ENCODE measurements at regions not wholly inside any gene's neighbourhood (a gene's known extent, or its start where the extent isn't known, plus 50 kb on each side); places are given as distances from the start of the nearest gene placed in this dataset.
"Not testable (repeated sequence)": the region's sequence is repeated elsewhere in the genome, so short reads cannot be mapped to it uniquely, and the experiment has no call there.

DNA sequence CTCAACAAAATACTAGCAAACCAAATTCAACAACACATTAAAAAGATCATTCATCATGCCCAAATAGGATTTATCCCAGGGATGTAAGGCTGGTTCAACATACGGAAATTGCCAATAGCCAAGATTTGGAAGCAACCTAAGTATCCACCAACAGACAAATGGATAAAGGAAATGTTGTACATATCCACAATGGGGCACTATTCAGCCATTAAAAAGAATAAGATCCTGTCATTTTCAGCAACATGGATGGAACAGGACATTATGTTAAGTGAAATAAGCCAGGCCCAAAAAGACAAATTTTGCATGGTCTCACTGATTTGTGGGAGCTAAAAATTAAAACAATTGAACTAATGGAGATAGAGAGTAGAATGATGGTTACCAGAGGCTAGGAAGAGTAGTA lies 82.0 kb upstream of the FAM241A start:
- H3K36me3 Mint-ChIP-seq = no peaks in the 10 kb centered on the region
- ATAC-seq (no peak), DNase-seq (no peak)
- H3K27ac Mint-ChIP-seq = no peak overlapping the region
- H3K4me1 Mint-ChIP-seq = no peaks in the 10 kb centered on the region
- peaks cover 20% of the 10 kb centered on the region for H3K27me3 Mint-ChIP-seq
- no peaks in the 10 kb centered on the region for H3K9me3 Mint-ChIP-seq (ENCODE audit: low read depth)
- CTCF ChIA-PET = interaction anchor here (1.3 kb wide), 1 partner anchor 19 kb away, joined by 3 read pairs; no protein-coding TSS in a partner anchor
- H3K4me3 Mint-ChIP-seq = no peak overlapping the region

GRCh38 chr4:112069110-112069509 lies 76.1 kb upstream of the FAM241A start:
- Mint-ChIP-seq H3K9me3 (ENCODE audit: low read depth) (no peaks in the 10 kb centered on the region), H3K27ac (no peak overlapping the region), H3K4me3 (no peak overlapping the region), H3K4me1 (no peaks in the 10 kb centered on the region), H3K27me3 (peaks cover 52% of the 10 kb centered on the region), H3K36me3 (no peaks in the 10 kb centered on the region)
- DNase-seq (no peak), ATAC-seq (no peak)
- CTCF ChIA-PET = no interaction called here

- ATAC-seq = no peak
- Mint-ChIP-seq H3K4me1 (no peaks in the 10 kb centered on the region), H3K27ac (no peak overlapping the region), H3K9me3 (ENCODE audit: low read depth) (no peaks in the 10 kb centered on the region), H3K4me3 (no peak overlapping the region), H3K36me3 (no peaks in the 10 kb centered on the region), H3K27me3 (peaks cover 39% of the 10 kb centered on the region)
- DNase-seq = no peak
- CTCF ChIA-PET = interaction anchor here (1.3 to 1.4 kb wide), 2 partner anchors 164 to 194 kb away, joined by 3 read pairs; no protein-coding TSS in a partner anchor
Observed at GRCh38 chr4:112073181-112073580, 72.1 kb upstream of the FAM241A start.

GRCh38 chr4:112075129-112075753 lies 70.0 kb upstream of the FAM241A start:
- H3K4me3 Mint-ChIP-seq = no peak overlapping the region
- H3K4me1 Mint-ChIP-seq = no peaks in the 10 kb centered on the region
- peak; percentile 67 for ATAC-seq
- H3K27me3 Mint-ChIP-seq = peaks cover 29% of the 10 kb centered on the region
- no peaks in the 10 kb centered on the region for H3K36me3 Mint-ChIP-seq
- DNase-seq = no peak
- no peaks in the 10 kb centered on the region for H3K9me3 Mint-ChIP-seq (ENCODE audit: low read depth)
- no peak overlapping the region for H3K27ac Mint-ChIP-seq
- CTCF ChIA-PET = interaction anchor here (1.0 to 1.3 kb wide), 2 partner anchors 34 to 449 kb away, joined by 3 to 4 read pairs; no protein-coding TSS in a partner anchor

DNA sequence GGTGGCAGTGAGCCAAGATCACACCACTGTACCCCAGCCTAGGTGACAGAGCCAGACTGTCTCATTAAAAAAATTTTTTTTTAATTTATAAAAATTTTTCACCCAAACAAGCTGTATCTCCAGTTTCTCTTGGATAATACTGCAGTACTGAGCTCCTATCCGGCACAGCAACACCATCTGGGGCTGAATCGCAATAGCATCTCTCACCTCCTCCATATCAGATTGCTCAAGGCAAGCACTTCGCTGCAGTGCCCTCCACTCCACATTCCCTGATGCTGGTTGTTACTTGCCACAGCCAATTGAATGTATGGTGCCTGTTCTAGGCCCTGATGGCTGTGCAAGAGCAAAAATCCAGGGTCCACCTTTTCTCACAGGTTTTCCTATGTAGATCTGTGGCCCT lies 69.3 kb upstream of the FAM241A start:
- ATAC-seq = no peak
- CTCF ChIA-PET = interaction anchor here (1.0 to 1.3 kb wide), 2 partner anchors 33 to 449 kb away, joined by 3 to 4 read pairs; no protein-coding TSS in a partner anchor
- no peak for DNase-seq
- Mint-ChIP-seq H3K9me3 (ENCODE audit: low read depth) (no peaks in the 10 kb centered on the region), H3K4me1 (no peaks in the 10 kb centered on the region), H3K4me3 (no peak overlapping the region), H3K27ac (no peak overlapping the region), H3K27me3 (peaks cover 30% of the 10 kb centered on the region), H3K36me3 (no peaks in the 10 kb centered on the region)

DNA sequence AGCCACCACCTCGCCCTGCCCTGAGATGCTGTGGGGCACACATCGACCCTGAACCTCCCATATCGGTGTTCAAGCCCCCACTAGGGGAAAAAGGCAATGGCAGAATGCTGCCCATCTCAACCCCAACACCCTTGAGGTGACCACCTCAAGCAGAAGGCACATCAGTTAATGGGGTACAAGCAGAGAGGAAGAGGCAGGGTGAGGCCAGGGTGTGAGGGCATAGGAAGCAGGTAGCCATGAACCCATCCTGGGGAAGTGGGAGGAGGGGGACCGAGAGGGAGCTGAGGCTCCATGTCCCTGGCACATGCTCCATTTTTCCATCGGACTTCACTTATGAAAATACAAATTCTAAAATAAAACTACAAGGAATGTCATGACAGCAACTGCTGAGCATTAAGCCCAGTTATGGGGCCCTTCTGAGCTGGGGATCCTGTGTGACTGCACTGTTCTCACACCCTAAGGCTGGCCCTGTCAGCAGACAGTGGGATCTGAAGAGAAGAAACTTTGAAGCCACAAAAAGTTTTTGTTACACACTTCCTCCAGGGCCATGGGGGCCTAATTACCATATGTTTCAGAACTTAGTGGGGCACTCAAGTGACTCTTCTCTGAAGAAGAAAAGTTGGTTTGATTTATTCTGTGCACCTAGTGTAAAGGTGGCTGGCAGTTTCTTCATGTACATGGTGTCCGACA lies 68.2 kb upstream of the FAM241A start:
- Mint-ChIP-seq H3K4me1 (no peaks in the 10 kb centered on the region), H3K36me3 (no peaks in the 10 kb centered on the region), H3K9me3 (ENCODE audit: low read depth) (no peaks in the 10 kb centered on the region), H3K27ac (no peak overlapping the region), H3K27me3 (peaks cover 30% of the 10 kb centered on the region), H3K4me3 (no peak overlapping the region)
- ATAC-seq (no peak), DNase-seq (no peak)
- CTCF ChIA-PET = interaction anchor here (1.0 to 1.3 kb wide), 2 partner anchors 22 to 158 kb away, joined by 3 to 4 read pairs; no protein-coding TSS in a partner anchor

DNA sequence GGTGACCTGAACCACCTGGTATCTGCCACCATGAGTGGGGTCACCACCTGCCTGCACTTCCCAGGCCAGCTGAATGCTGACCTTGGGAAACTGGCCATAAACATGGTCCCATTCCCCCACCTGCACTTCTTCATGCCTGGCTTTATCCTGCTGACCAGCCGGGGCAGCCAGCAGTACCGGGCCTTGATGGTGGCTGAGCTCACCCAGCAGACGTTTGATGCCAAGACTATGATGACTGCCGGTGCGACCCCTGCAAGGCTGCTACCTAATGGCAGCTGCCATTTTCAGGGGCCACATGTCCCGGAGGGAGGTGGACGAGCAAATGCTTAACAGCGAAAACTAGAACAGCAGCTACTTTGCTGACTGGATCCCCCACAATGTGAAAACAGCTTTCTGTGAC lies 67.5 kb upstream of the FAM241A start:
- no peaks in the 10 kb centered on the region for H3K36me3 Mint-ChIP-seq
- no peak overlapping the region for H3K27ac Mint-ChIP-seq
- ATAC-seq = no peak
- H3K4me1 Mint-ChIP-seq = no peaks in the 10 kb centered on the region
- H3K4me3 Mint-ChIP-seq = no peak overlapping the region
- H3K9me3 Mint-ChIP-seq (ENCODE audit: low read depth) = no peaks in the 10 kb centered on the region
- no peak for DNase-seq
- peaks cover 24% of the 10 kb centered on the region for H3K27me3 Mint-ChIP-seq
- CTCF ChIA-PET = interaction anchor here (1.0 to 1.3 kb wide), 2 partner anchors 21 to 157 kb away, joined by 3 to 4 read pairs; no protein-coding TSS in a partner anchor

DNA sequence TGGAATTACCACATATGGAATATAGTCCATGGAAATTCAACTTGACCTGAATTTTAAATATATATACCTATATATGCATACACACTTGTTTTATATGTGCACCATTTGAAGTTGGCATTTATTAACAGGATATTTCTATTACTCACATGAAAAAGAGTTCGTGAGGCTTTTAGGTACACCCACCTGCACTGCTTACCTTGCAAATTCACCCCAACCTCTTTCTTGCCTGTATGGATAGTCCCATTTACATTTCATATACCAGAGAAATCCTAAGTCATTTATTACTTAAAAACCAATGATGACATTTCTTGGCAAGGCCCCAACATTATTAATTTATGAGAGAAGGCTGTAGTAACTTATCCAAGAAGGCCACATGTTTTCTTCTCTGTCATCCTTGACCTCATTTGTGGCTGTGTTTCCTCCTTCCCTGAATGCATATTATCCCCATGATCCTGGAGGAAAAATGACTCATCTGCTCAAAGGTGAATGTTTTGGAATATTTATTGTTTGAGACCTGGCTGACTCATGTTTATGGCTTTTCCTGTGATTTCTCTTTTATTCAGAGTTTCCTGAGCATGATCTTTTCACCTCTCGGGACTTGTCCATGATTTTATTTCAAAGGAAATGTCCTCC lies 62.2 kb upstream of the FAM241A start:
- H3K36me3 Mint-ChIP-seq = no peaks in the 10 kb centered on the region
- H3K27ac Mint-ChIP-seq = no peak overlapping the region
- CTCF ChIA-PET = no interaction called here
- H3K4me3 Mint-ChIP-seq = no peak overlapping the region
- no peaks in the 10 kb centered on the region for H3K9me3 Mint-ChIP-seq (ENCODE audit: low read depth)
- H3K27me3 Mint-ChIP-seq = peaks cover 20% of the 10 kb centered on the region
- DNase-seq (no peak), ATAC-seq (no peak)
- H3K4me1 Mint-ChIP-seq = peaks cover 6% of the 10 kb centered on the region

DNA sequence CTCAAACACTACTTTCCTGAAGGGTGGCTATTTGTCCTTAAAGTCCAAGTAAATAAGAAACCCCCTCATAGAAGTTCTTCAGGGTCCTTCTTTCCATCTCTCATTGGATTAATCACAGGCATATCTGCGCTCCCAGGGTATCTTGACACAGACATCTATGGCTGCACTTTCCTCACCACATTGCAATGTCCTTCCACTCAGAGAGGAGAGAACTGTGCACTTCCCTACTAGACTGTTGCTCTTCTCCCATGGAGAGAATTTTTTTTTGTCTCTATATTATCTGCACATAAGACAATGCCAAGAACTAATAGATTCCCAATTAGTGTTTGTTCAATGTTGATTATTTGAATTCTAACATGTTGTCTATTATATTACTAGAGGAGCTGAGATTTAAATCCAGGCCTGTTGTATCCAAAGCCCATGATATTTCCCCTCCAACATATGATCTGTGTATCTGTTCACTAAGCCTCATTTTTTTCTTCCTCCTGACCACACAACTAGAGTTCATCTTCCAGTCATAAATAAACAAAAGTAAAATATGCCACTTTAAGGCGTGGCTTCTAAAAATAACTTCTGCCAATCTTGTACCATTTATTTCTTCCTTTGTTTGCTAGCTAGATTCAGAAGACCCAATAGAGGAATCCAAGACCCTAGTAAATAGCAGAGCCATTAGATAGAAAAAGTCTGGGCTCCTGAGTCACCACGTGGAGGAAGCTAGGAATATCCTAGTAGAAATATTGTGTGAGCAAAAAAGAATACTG lies 61.5 kb upstream of the FAM241A start:
- H3K4me3 Mint-ChIP-seq = no peak overlapping the region
- ATAC-seq = no peak
- CTCF ChIA-PET = no interaction called here

DNA sequence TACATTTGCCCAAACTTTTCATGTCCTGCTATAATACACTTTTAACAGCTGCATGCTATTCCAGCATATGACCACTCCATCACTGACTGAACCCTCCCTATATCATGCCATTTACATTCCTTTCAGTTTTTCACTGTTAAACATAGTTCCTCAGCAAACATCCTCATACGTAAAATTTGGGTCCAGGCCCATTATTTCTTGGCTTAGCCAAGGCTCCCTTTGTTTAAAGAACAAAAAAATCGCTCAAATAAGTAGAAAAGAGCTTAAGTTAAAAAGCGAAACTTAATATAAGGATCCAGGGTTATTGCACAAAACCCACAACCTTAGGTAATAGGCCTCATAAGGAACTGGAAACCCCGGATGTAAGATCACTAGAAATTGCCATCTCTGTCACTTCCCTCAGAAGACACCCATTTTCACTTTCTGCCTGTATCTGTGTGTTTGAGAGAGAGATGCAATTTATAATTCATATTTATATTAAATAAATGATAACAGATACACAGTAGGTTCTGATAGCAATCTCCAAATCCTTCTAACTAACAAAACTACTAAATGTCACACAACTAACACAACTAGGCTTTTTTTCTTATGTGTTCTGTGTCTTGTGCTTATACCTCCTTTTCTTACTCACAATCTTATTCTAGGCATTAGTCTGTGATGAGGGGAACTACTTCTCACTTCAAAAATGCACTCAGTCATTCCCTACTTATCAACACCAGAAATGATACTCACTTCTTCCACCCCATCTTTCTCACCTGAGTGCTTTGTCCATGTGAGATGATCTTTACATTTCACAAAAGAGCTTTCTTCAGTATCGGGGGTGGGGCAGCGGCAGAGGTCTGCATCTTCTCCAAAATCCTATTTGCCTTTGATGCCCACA lies 59.9 kb upstream of the FAM241A start:
- no peaks in the 10 kb centered on the region for H3K9me3 Mint-ChIP-seq (ENCODE audit: low read depth)
- H3K4me1 Mint-ChIP-seq = peaks cover 6% of the 10 kb centered on the region
- no peak for ATAC-seq
- no peak for DNase-seq
- no peaks in the 10 kb centered on the region for H3K36me3 Mint-ChIP-seq
- peaks cover 14% of the 10 kb centered on the region for H3K27me3 Mint-ChIP-seq
- H3K4me3 Mint-ChIP-seq = no peak overlapping the region
- CTCF ChIA-PET = no interaction called here
- no peak overlapping the region for H3K27ac Mint-ChIP-seq

More for the DNA sequence above, 61.5 kb upstream of the FAM241A start:
- no peak for DNase-seq
- H3K4me1 Mint-ChIP-seq = peaks cover 6% of the 10 kb centered on the region
- H3K27ac Mint-ChIP-seq = no peak overlapping the region
- no peaks in the 10 kb centered on the region for H3K9me3 Mint-ChIP-seq (ENCODE audit: low read depth)
- no peaks in the 10 kb centered on the region for H3K36me3 Mint-ChIP-seq
- H3K27me3 Mint-ChIP-seq = peaks cover 23% of the 10 kb centered on the region

GRCh38 chr4:112086036-112086434 lies 59.2 kb upstream of the FAM241A start:
- peaks cover 6% of the 10 kb centered on the region for H3K4me1 Mint-ChIP-seq
- CTCF ChIA-PET = no interaction called here
- H3K4me3 Mint-ChIP-seq = no peak overlapping the region
- no peak overlapping the region for H3K27ac Mint-ChIP-seq
- H3K9me3 Mint-ChIP-seq (ENCODE audit: low read depth) = no peaks in the 10 kb centered on the region
- peaks cover 11% of the 10 kb centered on the region for H3K27me3 Mint-ChIP-seq
- no peaks in the 10 kb centered on the region for H3K36me3 Mint-ChIP-seq
- ATAC-seq = no peak
- DNase-seq = no peak

DNA sequence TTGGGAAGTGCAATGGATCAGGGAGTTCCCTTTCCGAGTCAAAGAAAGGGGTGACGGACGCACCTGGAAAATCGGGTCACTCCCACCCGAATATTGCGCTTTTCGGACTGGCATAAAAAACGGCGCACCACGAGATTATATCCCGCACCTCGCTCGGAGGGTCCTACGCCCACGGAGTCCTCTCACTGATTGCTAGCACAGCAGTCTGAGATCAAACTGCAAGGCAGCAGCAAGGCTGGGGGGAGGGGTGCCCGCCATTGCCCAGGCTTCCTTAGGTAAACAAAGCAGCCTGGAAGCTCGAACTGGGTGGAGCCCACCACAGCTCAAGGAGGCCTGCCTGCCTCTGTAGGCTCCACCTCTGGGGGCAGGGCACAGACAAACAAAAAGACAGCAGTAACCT lies 58.6 kb upstream of the FAM241A start:
- CTCF ChIA-PET; H3K9me3 Mint-ChIP-seq (ENCODE audit: low read depth); H3K36me3 Mint-ChIP-seq; DNase-seq; H3K27ac Mint-ChIP-seq; ATAC-seq; H3K4me3 Mint-ChIP-seq; H3K4me1 Mint-ChIP-seq: not testable (repeated sequence)
- peaks cover 11% of the 10 kb centered on the region for H3K27me3 Mint-ChIP-seq

All from activated CD8-positive, alpha-beta memory T cell treated with anti-CD3 and anti-CD28 coated beads, Interleukin-2, amount 10 ng/mL, durations not matched to agents 7 days and 5 days (primary cell).